ENCODE measurements at regions not wholly inside any gene's neighbourhood (a gene's known extent, or its start where the extent isn't known, plus 50 kb on each side); places are given as distances from the start of the nearest gene placed in this dataset.
"Not testable (repeated sequence)": the region's sequence is repeated elsewhere in the genome, so short reads cannot be mapped to it uniquely, and the experiment has no call there.

GRCh38 chr4:122100508-122100907 is 51.6 kb upstream of the BLTP1 start:
- no peak for DNase-seq

GRCh38 chr4:122099896-122100295 is 52.2 kb upstream of the BLTP1 start:
- no peak for DNase-seq

DNA sequence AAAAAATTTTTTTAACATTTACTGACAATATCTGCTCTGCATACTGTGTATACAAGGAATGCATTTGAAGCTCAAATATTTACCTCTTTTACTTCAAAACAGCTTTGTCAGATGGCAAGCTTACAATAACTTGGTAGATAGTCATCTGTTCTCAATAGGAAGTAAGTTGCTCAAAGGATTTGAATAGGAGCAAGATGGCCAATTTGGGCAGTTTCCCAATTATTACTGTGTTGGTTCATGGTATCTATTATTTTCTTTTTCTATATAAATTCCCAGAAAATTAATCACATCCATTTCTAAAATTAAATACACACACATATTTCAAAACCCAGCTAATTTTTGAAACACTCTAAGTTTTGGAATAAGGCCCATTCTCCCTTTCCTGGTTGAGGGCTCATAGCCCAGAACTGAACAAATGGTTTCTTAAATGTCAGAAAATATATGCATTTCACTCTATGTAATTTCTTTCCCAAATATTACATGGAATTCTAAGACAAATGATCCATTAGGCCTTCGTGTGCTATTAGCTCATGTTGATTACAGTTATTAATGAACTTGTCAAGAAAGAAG is 60.2 kb upstream of the BLTP1 start:
- no peak for DNase-seq

GRCh38 chr4:122091397-122091796 is 60.7 kb upstream of the BLTP1 start:
- DNase-seq, result no peak

GRCh38 chr4:122090989-122091388 is 61.1 kb upstream of the BLTP1 start:
- no peak for DNase-seq

DNA sequence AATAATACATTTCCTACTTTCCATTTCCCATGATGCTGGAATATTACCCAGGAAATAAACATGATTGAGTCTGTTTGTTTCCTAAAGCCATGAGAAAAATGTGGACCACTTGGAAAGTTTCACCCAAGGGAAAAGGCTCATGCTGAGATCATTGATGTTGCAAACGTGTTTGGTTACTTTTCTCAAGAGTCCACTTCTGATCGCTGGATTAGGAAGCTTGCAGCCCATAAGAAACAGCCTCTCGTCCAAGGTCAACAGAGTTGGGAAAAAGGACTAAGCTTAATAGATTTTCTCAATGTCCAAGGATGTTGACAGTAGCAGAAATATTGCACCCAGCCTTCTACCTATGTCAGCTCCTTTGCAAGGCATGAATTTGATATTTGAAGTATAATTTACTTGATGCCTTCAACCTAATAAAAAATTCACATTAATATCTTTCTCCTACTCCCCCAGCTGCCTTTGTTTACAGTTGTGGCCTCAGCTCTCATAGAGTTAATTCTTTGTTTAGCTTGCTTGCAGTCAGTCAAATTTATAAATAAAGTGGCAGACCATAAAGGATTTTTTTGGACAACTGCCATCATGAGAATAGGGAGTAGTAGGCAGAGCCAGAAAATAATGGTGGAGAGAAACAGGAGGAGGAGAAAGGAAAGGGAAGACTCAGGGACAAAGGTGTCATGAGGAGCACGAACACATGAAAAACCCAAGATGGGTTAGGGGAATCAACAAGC is 65.6 kb upstream of the BLTP1 start:
- DNase-seq, result no peak

DNA sequence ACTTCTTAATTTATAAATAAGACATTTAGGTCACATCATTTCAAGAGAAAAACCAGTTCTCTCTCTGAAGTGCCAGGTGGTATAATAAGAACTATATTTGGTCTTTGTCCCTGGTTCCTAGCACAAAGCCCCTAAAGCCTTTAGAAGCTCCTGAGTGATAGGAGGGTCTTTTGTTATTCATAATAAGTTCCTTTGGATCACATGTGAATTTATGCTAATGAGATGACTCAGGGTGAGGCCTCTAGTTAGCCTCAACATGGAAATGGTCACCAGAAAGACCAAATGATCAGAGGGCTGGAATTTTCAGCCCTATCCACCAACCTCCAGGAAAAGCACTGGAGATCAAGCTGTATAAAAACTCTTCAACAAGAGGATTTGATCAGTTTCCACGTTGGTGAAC is 68.1 kb upstream of the BLTP1 start:
- no peak for DNase-seq

DNA sequence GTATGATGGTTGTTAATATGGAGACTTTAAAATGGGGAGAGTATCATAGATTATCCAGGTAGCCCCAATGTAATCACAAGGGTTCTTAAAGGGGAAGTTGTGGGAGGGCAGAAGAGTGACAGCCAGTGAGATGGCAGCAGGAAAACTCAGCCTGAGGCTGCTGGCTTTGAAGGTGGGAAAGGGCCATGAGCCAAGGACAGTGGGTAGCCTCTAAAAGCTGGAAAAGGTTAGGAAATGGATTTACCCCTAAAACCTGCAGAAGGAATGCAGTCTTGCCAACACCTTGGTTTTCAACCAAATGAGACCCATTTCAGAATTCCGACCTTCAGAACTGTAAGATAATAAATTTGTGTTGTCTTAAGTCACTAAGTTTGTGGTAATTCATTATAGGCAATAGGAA is 68.8 kb upstream of the BLTP1 start:
- DNase-seq, result no peak

- DNase-seq, result no peak
Measured at GRCh38 chr4:122082661-122083060, 69.5 kb upstream of the BLTP1 start.

GRCh38 chr4:122077653-122078052 is 74.5 kb upstream of the BLTP1 start:
- not testable (repeated sequence) for DNase-seq

- DNase-seq, result not testable (repeated sequence)
Measured at GRCh38 chr4:122076835-122077234, 75.3 kb upstream of the BLTP1 start.

DNA sequence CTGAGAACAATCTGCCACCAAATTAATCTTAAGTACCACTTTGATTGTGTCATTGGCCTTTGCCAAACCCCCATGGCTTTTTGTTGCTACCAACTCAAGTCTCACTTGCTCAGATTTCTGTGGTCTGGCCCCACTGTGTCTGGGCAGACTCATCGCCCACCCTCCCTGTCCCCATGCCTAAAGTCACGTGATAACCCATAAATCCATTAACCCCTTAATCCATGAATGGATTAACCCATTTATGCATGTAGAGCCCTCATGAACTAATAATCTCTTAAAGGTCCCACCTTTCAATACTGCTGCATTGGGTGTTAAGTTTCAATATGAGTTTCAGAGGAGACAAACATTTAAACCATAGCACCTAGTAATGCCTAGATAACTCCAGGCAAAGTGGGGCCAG is 78.5 kb upstream of the BLTP1 start:
- no peak for DNase-seq

DNA sequence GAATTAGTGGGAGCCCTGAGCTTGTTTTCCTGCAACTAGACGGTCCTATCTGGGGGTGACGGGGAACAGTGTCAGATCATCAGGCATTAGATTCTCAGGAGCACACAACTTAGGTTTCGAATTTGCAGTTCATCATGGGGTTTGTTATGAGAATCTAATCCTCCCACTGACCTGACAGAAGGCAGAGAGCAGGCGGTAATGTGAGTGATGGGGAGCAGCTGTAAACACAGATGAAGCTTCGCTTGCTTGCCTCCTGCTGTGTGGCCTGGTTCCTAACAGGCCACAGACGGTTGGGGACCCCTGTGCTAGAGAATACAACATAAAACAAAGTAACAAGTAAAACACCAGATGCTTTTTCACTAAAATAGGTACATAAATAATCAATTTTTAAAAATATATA is 86.2 kb upstream of the BLTP1 start:
- DNase-seq, result no peak

DNA sequence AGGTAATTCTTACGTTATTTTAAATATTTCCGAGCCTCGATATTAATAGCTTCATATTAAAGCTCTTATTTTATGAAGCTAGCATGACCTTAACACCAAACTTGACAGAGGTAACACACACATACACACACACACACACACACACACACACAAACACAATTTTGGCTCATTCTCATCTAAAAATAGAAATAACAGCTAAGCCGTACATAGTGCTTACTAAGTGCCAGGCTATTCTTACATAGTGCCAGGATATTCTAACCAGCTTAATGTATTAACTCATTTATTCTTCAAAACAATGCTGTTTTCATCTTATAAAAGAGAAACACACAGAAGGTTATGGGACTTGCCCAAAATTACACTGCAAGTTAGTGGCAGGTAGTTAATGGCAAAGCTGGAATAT is 87.0 kb upstream of the BLTP1 start:
- no peak for DNase-seq

GRCh38 chr4:122053186-122053585 is 98.9 kb upstream of the BLTP1 start:
- DNase-seq, result no peak

DNA sequence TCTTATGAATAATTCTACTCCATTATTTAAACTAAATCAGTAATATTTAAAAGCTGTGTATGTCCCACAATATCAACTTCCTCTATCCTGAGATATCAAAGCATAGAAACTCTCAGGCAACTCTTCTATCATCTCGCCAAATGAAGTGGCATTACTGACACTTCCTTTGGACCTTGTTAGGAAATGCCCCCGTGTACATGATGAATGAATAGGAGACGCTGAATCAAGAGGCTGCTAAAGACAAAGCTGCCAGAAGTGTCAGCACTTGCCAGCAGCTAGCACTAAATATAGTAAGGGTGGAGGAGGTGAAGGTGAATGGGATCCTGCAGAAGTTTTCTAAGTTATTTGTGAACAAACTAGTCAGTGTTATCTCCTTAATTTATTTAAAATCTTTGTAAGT is 99.5 kb upstream of the BLTP1 start:
- DNase-seq, result no peak

- DNase-seq, result no peak
Measured at GRCh38 chr4:122050841-122051240, 99.0 kb upstream of the TRPC3 start.

DNA sequence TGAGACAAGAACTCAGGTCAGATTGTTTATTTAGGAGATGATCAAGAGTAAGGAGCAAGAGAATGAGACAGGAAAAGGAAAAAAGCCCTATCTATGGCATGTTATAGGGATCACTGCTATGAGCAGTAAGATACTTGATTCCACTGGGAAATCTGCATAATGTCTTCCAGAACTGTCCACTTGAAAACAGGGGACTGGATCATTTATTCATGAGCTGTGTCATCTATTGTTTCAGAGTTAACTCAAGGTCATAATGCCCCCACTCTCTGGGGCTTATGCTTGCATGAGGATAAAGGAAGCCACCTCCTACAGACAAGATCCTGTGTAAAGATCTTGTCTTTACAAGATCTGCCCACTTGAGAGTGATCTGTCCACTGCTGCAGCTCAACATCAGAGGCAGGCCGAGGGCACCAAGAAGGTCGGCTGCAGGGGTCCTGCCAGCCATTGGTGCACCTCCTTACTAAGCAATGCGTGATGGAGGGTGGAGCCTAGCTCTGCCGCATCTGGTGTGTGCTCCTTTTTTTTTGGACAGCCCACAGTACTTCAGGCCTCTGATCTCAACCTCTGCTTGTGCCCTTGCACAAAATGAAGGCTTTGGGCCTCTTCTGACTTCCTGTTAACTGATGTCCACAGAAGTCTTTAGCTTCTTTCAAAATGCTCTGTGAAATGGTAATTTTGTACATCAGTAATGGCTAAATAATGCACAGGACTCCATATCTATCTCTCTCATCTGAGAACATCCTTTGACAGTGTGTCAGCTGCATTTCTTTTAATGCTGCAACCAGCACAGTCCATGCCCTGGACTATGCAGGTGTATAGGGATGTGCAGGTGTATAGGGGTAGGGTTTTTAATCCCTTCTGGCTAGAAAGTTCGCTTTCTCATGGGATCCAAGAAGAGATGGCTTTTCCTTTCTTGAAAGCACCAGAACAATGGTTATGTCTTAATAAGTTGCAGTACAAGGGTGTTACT is 95.9 kb upstream of the TRPC3 start:
- DNase-seq, result no peak

DNA sequence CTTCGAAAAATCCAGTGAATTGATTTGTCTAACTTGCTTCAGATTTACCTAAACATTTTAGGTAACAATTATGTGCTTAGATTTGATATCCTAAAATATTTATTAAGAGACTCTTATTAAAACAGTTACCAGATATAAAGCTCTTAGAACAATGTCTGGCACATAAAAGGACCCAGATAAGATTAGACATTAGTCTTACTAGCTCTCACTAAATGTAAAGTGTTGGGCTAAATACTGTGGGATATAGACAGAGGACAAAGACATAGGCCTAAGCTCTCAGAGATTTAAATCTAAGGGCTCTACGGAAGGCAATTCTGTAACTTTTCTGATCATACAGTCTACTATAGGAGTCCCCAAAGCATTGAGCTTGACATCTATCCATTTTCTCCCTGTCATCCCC is 94.4 kb upstream of the TRPC3 start:
- no peak for DNase-seq

DNA sequence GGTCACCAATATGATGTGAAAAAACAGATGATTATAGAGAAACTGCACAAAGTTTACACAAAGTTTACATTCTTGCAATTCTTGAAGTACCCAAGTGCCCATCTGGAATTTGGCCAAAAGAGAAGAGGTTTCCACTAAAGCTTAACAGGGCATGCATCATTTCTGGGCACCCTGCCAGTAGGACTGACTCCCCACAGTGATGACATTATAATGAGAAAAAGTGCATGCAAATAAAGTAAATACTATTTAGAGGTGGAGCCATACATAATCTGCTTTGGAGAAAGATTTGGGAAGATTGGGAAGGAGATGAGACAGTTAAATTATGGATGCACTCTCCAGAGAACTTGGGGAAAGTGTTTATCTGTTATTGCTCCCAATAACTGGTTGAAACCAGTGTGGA is 93.7 kb upstream of the TRPC3 start:
- peak; percentile 12 for DNase-seq

GRCh38 chr4:122044501-122044900 is 92.6 kb upstream of the TRPC3 start:
- no peak for DNase-seq

DNA sequence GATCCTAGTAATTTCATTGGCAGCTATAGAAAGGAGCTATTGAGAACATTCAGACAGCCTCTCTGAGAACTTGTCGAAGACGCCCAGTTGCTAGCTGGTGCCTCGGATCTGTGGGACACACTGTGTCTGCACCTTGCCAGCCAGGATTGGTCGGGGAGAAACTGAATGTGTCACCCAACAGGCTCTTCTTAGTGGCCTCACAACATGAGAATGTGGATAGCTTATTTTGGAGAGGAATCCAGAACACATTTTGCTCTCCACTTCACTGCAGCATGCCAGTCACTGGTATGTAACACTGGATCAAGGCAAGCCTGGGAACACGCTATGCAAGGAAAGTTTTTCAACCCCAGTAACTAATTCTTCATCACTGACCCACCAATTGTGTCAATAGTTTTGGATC is 89.5 kb upstream of the TRPC3 start:
- no peak for DNase-seq

GRCh38 chr4:122038896-122039295 is 87.0 kb upstream of the TRPC3 start:
- no peak for DNase-seq

GRCh38 chr4:122034619-122035018 is 82.8 kb upstream of the TRPC3 start:
- DNase-seq, result no peak
